Fibroblast of lung (primary cell): ENCODE measurements at regions not wholly inside any gene's neighbourhood (a gene's known extent, or its start where the extent isn't known, plus 50 kb on each side); places are given as distances from the start of the nearest gene placed in this dataset.

ENCODE experiments used
- DNase-seq, 2 donors: peaks; one replicate each; pipeline versions ENCODE4 v3.0.0 to v3.0.0-alpha.2; 2010; ENCODE audit warnings: low read depth in 2 of 2
- H2AFZ ChIP-seq: 2 replicates; pipeline ENCODE4 v1.5.1; 2012; ENCODE audit warnings: low read length, control low read depth, inconsistent platforms
- H3K27ac ChIP-seq: 2 replicates; pipeline ENCODE4 v1.5.1; 2011; ENCODE audit warnings: low read length, control low read depth; ENCODE audit not compliant: insufficient read depth
- H3K27me3 ChIP-seq: 2 replicates; pipeline ENCODE4 v1.5.1; 2011; ENCODE audit warnings: mild to moderate bottlenecking, low read length; ENCODE audit not compliant: control insufficient read depth, insufficient read depth
- H3K36me3 ChIP-seq: 2 replicates; pipeline ENCODE4 v1.5.1; 2011; ENCODE audit warnings: low read length; ENCODE audit not compliant: control insufficient read depth, insufficient read depth
- H3K4me1 ChIP-seq: 2 replicates; pipeline ENCODE4 v1.5.1; 2011; ENCODE audit warnings: low read length; ENCODE audit not compliant: control insufficient read depth, insufficient read depth; ENCODE audit errors: extremely low read depth
- H3K4me2 ChIP-seq: 2 replicates; pipeline ENCODE4 v1.5.1; 2011; ENCODE audit warnings: low read length, control low read depth; ENCODE audit not compliant: insufficient read depth; ENCODE audit errors: extremely low read depth
- H3K4me3 ChIP-seq, 4 experiments: fragments of 200-600 bp in 1 of 4; sonication (generic) in 1 of 4; replicated peaks in 1 of 4; 2 replicates each; pipeline ENCODE4 v1.5.1; 2011 to 2016; ENCODE audit warnings: low read length in 4 of 4, low read depth in 3 of 4, mild to moderate bottlenecking in 3 of 4, control low read depth in 2 of 4, inconsistent platforms in 1 of 4, mixed read lengths in 1 of 4; ENCODE audit not compliant: insufficient read depth in 1 of 4; ENCODE audit errors: control extremely low read depth in 1 of 4
- H3K79me2 ChIP-seq: 2 replicates; pipeline ENCODE4 v1.5.1; 2012; ENCODE audit warnings: mild to moderate bottlenecking, low read length, inconsistent platforms; ENCODE audit not compliant: control insufficient read depth, insufficient read depth
- H3K9ac ChIP-seq: 2 replicates; pipeline ENCODE4 v1.5.1; 2011; ENCODE audit warnings: mild to moderate bottlenecking, low read length, control low read depth; ENCODE audit not compliant: insufficient read depth
- H3K9me3 ChIP-seq: 2 replicates; pipeline ENCODE4 v1.5.1; 2012; ENCODE audit warnings: low read depth, low read length; ENCODE audit not compliant: control insufficient read depth, insufficient read depth
- H4K20me1 ChIP-seq: 2 replicates; pipeline ENCODE4 v1.5.1; 2011; ENCODE audit warnings: low read length; ENCODE audit not compliant: control insufficient read depth, insufficient read depth; ENCODE audit errors: extremely low read depth
- CTCF ChIP-seq, 2 donors: IDR thresholded peaks in 1 of 2; conservative IDR thresholded peaks in 1 of 2; 1 replicate in 1 of 2; 2 replicates in 1 of 2; pipeline ENCODE4 v1.5.1; 2011 to 2012; ENCODE audit warnings: low read length in 2 of 2, control low read depth in 1 of 2, inconsistent platforms in 1 of 2, low read depth in 1 of 2, mild to moderate bottlenecking in 1 of 2
- EZH2 ChIP-seq: IDR thresholded peaks from 2 replicates; pipeline ENCODE4 v1.5.1; 2012; ENCODE audit warnings: low read length, control low read depth, mild to moderate bottlenecking; ENCODE audit errors: missing control alignments

GRCh38 chr6:130314271-130314670 lies 51.5 kb upstream of the TMEM200A start:
- no peak overlapping the region for H3K27ac ChIP-seq
- no peak overlapping the region for H3K4me3 ChIP-seq
- no peaks in the 10 kb centered on the region for H3K27me3 ChIP-seq
- TF ChIP-seq CTCF (conservative IDR thresholded peaks at IDR 0.05 in 1 of 2, IDR thresholded peaks at IDR 0.05 in 1 of 2; ENCODE audit: low read depth in 1 of 2, low read length in 2 of 2) = no peak
- no peak for TF ChIP-seq EZH2
- H3K79me2 ChIP-seq = no peaks in the 10 kb centered on the region
- no peak overlapping the region for H3K9ac ChIP-seq
- DNase-seq = no peak
- no peaks in the 10 kb centered on the region for H3K36me3 ChIP-seq
- no peaks in the 10 kb centered on the region for H4K20me1 ChIP-seq
- no peak overlapping the region for H2AFZ ChIP-seq
- H3K4me1 ChIP-seq = no peaks in the 10 kb centered on the region
- H3K4me2 ChIP-seq = no peak overlapping the region
- no peaks in the 10 kb centered on the region for H3K9me3 ChIP-seq

- Histone ChIP-seq H3K36me3 (no peaks in the 10 kb centered on the region), H3K27me3 (no peaks in the 10 kb centered on the region), H4K20me1 (no peaks in the 10 kb centered on the region), H3K4me3 (no peak overlapping the region), H2AFZ (no peak overlapping the region), H3K79me2 (no peaks in the 10 kb centered on the region), H3K4me1 (no peaks in the 10 kb centered on the region), H3K27ac (no peak overlapping the region), H3K4me2 (no peak overlapping the region), H3K9me3 (no peaks in the 10 kb centered on the region), H3K9ac (no peak overlapping the region)
- DNase-seq = no peak
- TF ChIP-seq CTCF (conservative IDR thresholded peaks at IDR 0.05 in 1 of 2, IDR thresholded peaks at IDR 0.05 in 1 of 2; ENCODE audit: low read depth in 1 of 2, low read length in 2 of 2) = no peak
- no peak for TF ChIP-seq EZH2
These were observed 52.6 kb upstream of the TMEM200A start for GRCh38 chr6:130313206-130313605.

GRCh38 chr6:130309028-130309427 lies 56.8 kb upstream of the TMEM200A start:
- no peak for DNase-seq
- no peak overlapping the region for H3K4me2 ChIP-seq
- H3K36me3 ChIP-seq = no peaks in the 10 kb centered on the region
- no peak overlapping the region for H3K9ac ChIP-seq
- no peak overlapping the region for H3K4me3 ChIP-seq
- TF ChIP-seq EZH2 (no peak), CTCF (conservative IDR thresholded peaks at IDR 0.05 in 1 of 2, IDR thresholded peaks at IDR 0.05 in 1 of 2; ENCODE audit: low read depth in 1 of 2, low read length in 2 of 2) (no peak)
- H3K4me1 ChIP-seq = peaks cover 3% of the 10 kb centered on the region
- H3K79me2 ChIP-seq = no peaks in the 10 kb centered on the region
- H3K9me3 ChIP-seq = no peaks in the 10 kb centered on the region
- no peaks in the 10 kb centered on the region for H4K20me1 ChIP-seq
- H2AFZ ChIP-seq = no peak overlapping the region
- H3K27me3 ChIP-seq = no peaks in the 10 kb centered on the region
- no peak overlapping the region for H3K27ac ChIP-seq
